IPS DF 6.9 (cell line): ENCODE measurements at regions not wholly inside any gene's neighbourhood (a gene's known extent, or its start where the extent isn't known, plus 50 kb on each side); places are given as distances from the start of the nearest gene placed in this dataset.

Experiments used
- DNase-seq: peaks from one replicate; pipeline ENCODE4 v3.0.0-alpha.2; 2013; ENCODE audit warnings: low read depth, low spot score
- H3K27ac ChIP-seq: one replicate; pipeline ENCODE4 v1.5.1; 2013; ENCODE audit warnings: low read length, control low read depth
- H3K27me3 ChIP-seq: 2 replicates; pipeline ENCODE4 v1.6.1; 2013; ENCODE audit warnings: mild to moderate bottlenecking, low read length; ENCODE audit not compliant: control insufficient read depth, insufficient read depth
- H3K36me3 ChIP-seq: 2 replicates; pipeline ENCODE4 v1.6.1; 2013; ENCODE audit warnings: low read length; ENCODE audit not compliant: control insufficient read depth, insufficient read depth
- H3K4me1 ChIP-seq: 2 replicates; pipeline ENCODE4 v1.6.1; 2013; ENCODE audit warnings: low read length; ENCODE audit not compliant: control insufficient read depth, insufficient read depth
- H3K4me3 ChIP-seq: 2 replicates; pipeline ENCODE4 v1.5.1; 2013; ENCODE audit warnings: mild to moderate bottlenecking, low read length
- H3K9me3 ChIP-seq: 2 replicates; pipeline ENCODE4 v1.6.1; 2013; ENCODE audit warnings: low read length, inconsistent platforms; ENCODE audit not compliant: control insufficient read depth, insufficient read depth
- WGBS: extraction: QIAGEN DNeasy Blood & Tissue Kit; methylation state at CpG from one replicate; pipeline ENCODE4 v1.1.7; 2013; ENCODE audit warnings: mixed read lengths, missing lambda C conversion rate; ENCODE audit not compliant: insufficient read length, insufficient coverage; 5-methylcytosine and 5-hydroxymethylcytosine counted together

DNA sequence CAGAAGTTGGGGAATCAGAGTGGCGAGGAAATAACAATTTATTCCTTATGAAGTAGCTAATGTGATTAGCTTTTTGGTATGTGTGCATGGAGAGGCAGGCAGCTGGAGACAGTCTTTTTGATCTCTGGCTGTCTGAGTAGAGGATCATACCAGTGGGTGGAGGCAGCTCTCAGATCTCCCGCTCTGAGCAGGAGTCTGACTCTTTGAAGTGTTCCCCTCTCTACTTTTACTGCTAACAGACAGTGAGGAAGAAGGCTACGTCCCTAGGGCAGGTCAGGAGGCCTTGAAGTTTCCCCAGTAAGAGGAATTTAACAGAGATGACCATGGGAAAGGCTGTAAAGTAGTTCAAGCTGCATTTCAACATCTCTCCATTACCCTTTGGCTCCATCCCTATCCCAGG lies 111.9 kb upstream of the REG3A start:
- Histone ChIP-seq H3K36me3 (no peaks in the 10 kb centered on the region), H3K27ac (no peak overlapping the region), H3K4me3 (no peak overlapping the region), H3K27me3 (no peaks in the 10 kb centered on the region), H3K4me1 (peaks cover 2% of the 10 kb centered on the region; the same call in 1 of the 2 replicates), H3K9me3 (no peaks in the 10 kb centered on the region)
- no CpG with 5 or more reads among the region's 3 CpGs for WGBS
- DNase-seq = no peak

DNA sequence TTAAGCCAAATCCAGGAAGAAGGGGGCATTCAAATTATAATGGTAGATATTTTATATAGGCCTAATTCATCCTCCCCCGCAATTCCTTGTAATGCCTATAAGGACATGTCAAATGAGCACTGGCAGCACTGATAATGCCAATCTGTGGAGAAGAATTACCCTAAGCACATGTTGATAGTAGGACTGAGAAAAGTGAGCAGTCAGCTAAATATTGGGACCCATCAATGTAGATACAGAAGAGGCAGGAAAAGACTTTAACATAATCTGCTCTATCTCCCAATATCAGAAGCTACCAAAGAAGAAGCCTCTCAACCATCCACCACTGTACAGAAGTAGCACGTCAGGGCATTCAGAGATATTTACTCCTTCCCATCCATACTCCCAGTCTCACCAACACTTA lies 101.3 kb upstream of the REG3A start:
- no peak for DNase-seq
- no CpG with 5 or more reads among the region's 2 CpGs for WGBS
- no peaks in the 10 kb centered on the region for H3K27me3 ChIP-seq
- no peaks in the 10 kb centered on the region for H3K9me3 ChIP-seq
- H3K4me3 ChIP-seq = no peak overlapping the region
- no peaks in the 10 kb centered on the region for H3K4me1 ChIP-seq
- no peak overlapping the region for H3K27ac ChIP-seq
- no peaks in the 10 kb centered on the region for H3K36me3 ChIP-seq

DNA sequence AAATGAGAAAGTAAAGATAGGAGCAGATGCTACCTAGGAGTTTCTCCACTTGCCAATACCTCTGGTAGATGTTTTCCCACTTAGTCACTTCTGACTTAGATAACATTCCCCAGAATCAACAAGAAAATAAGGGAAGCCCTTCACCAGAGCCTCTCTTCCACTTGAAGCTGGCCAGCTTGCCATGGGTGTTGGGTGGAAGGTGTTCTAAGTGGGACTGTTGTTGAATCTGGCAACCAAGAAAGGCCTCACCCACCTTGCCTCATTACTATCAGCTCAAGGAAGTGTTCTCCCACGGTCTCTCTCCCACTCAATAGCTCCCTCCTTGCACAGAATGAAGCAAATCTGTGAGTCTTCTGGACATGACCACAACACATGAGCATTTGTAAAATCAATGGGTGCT lies 100.4 kb upstream of the REG3A start:
- Histone ChIP-seq H3K9me3 (no peaks in the 10 kb centered on the region), H3K27ac (no peak overlapping the region), H3K4me1 (no peaks in the 10 kb centered on the region), H3K36me3 (no peaks in the 10 kb centered on the region), H3K27me3 (no peaks in the 10 kb centered on the region), H3K4me3 (no peak overlapping the region)
- no peak for DNase-seq
- no CpG with 5 or more reads among the region's 1 CpG for WGBS

DNA sequence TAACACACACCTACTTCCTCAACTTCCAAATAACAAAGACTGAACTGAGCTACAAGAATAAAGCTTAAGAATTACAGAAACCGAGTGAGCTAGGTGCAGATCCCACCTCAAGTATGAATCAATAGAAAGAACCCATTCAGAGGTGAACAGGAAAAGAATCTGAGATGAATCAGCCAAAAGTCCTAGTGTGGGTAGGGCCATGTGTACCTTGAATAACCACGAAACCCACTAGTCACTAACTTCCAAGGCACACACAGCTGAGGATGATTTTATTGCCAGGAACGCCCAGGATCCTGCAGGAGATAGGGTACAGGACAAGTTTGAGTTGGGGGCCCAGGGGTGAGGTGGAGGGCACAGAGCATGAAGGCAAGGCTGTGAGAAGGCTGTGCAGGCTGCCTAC lies 99.7 kb upstream of the REG3A start:
- DNase-seq = no peak
- no CpG with 5 or more reads among the region's 3 CpGs for WGBS
- no peak overlapping the region for H3K4me3 ChIP-seq
- no peak overlapping the region for H3K27ac ChIP-seq
- H3K9me3 ChIP-seq = no peaks in the 10 kb centered on the region
- no peaks in the 10 kb centered on the region for H3K36me3 ChIP-seq
- H3K4me1 ChIP-seq = no peaks in the 10 kb centered on the region
- H3K27me3 ChIP-seq = no peaks in the 10 kb centered on the region

DNA sequence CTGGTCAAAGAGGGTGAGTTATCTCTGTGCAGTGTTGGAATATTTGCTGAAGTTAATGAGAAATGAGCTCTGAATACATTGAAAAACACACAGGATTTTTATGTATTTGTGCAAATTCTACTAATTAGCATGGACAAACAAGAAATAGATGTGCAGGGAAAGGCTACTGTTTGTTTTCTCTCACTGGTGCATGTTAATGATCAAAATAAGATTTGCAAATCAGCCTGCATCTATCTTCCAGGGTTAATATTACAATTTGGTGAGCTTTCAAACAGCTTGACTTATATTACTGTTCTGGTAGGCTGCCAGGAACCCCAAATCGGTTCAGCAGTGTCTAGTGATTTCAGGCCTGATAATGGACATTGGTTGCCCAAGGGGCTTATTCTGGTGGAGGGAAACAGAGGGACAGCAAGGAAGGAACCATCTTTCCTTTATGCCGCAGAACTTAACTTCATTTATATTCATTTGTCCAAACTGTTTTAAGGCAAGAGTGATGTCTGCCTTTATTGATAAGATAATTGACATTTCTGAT lies 93.8 kb upstream of the REG3A start:
- no peak overlapping the region for H3K27ac ChIP-seq
- no peak for DNase-seq
- no peaks in the 10 kb centered on the region for H3K9me3 ChIP-seq
- H3K4me1 ChIP-seq = no peaks in the 10 kb centered on the region
- H3K4me3 ChIP-seq = no peak overlapping the region
- H3K27me3 ChIP-seq = no peaks in the 10 kb centered on the region
- WGBS = no CpG with 5 or more reads among the region's 2 CpGs
- H3K36me3 ChIP-seq = no peaks in the 10 kb centered on the region

DNA sequence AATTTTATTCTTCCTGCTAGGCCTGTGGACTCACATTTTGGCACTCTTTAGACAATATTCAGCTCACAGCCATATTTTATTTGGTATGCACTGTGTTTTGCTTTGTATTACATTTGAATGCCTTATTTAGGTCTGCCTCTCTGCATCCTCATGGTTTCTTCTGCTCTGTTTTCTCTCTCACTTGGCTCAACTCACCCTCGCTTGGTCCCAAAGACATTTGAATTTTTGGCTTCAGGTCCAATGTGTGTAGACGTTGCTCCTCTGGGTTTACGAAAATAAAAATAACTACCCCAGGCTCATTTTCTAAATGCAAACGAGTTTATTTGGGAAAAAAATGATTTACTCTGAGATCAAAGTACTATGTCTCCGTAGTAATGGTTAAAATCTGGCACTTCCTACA lies 91.1 kb upstream of the REG3A start:
- WGBS = no CpG with 5 or more reads among the region's 5 CpGs
- Histone ChIP-seq H3K36me3 (no peaks in the 10 kb centered on the region), H3K9me3 (no peaks in the 10 kb centered on the region), H3K27me3 (no peaks in the 10 kb centered on the region), H3K4me1 (no peaks in the 10 kb centered on the region), H3K27ac (no peak overlapping the region), H3K4me3 (no peak overlapping the region)
- DNase-seq = no peak

DNA sequence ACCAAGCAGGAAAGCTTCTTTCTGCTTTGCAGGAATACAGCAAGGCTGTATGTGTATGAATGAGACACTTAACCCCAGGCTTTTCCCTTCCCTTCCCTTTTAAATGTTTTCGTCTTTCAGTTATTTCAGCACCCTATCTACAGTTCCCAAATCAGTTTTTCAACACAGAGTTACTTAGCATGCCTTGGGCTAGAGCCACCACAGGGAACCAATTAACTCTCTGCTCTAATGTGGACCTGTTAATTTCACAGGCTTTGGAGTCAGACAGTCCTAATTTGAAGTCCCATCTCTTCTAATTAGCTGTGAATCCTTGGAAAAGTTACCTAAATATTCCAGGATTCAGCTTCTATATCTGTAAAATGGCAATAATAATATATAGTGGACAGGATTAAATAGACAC lies 89.2 kb upstream of the REG3A start:
- H3K9me3 ChIP-seq = no peaks in the 10 kb centered on the region
- DNase-seq = no peak
- no peaks in the 10 kb centered on the region for H3K4me1 ChIP-seq
- H3K4me3 ChIP-seq = no peak overlapping the region
- WGBS = no CpG with 5 or more reads among the region's 1 CpG
- H3K27ac ChIP-seq = no peak overlapping the region
- H3K27me3 ChIP-seq = no peaks in the 10 kb centered on the region
- H3K36me3 ChIP-seq = no peaks in the 10 kb centered on the region

DNA sequence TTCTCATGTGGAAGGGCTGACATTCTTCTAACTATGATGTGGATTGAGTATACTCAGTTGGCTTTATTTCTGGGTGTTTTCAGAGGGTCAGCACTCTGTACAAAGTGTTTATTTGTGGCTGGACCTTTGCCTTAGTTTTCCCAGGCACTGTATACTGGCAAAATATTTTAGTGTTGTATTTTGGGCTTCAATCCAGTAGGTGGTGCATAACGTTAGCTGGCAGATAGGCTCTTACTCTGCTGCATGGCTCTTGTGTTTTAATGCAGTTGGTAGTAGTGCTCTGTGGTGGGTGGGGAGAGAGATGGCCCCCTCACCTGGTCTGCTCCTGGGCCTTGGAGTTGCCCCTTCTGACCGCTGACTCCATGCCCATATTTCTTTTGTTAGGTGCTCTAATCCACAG lies 75.6 kb upstream of the REG3A start:
- Histone ChIP-seq H3K4me3 (no peak overlapping the region), H3K27me3 (no peaks in the 10 kb centered on the region), H3K9me3 (no peaks in the 10 kb centered on the region), H3K4me1 (no peaks in the 10 kb centered on the region), H3K27ac (no peak overlapping the region), H3K36me3 (no peaks in the 10 kb centered on the region)
- DNase-seq = no peak
- no CpG with 5 or more reads among the region's 2 CpGs for WGBS

DNA sequence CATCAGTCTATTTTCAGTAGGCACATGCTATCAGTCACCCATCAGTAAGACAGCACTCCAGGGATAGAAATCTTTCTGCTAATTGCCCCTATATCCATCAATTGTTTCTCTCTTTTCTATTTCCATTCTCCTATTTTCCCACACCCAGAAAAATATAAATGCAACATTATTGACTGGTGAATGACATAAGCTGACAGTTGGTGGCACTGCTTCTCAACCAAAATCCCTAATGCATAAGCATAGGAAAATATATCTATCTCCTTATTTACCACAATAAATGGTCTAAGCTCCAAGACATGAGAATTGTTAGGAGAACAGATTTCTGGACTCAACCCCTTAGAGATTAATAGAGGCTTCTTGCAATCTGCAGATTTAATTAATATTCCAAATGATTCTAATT lies 64.0 kb upstream of the REG3A start:
- Histone ChIP-seq H3K9me3 (no peaks in the 10 kb centered on the region), H3K27ac (no peak overlapping the region), H3K36me3 (no peaks in the 10 kb centered on the region), H3K27me3 (no peaks in the 10 kb centered on the region), H3K4me3 (no peak overlapping the region), H3K4me1 (no peaks in the 10 kb centered on the region)
- DNase-seq = no peak

DNA sequence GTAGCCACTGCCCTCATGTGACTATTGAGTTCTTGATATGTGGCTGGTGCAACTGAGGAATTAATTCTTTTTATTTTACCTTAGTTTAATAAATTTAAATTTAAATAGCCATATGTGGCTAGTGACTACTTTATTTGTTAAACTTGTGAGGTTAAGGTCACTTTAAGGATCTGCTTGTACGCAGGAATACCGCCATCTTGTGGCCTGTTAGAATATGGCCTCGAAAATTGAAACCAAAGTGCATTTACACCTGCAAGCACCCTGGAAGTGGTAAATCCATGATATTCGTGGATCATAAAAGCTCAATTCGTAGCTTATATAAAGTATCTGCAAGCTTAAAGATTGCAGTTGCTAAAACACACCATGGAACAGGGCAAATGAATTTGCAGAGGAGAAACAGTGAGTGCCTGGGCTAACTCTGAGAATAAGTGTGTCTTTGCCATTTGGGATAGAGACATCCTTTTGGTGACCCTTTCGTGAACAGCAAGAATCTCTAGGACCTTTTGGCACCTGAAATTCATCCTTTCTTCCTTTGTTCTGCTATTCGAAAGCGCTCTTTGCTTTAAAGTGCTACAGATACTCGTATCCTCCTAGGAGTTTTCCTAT lies 59.9 kb upstream of the REG3A start:
- peak; percentile 37 for DNase-seq
- Histone ChIP-seq H3K27ac (no peak overlapping the region), H3K36me3 (no peaks in the 10 kb centered on the region), H3K9me3 (no peaks in the 10 kb centered on the region), H3K4me3 (no peak overlapping the region), H3K4me1 (no peaks in the 10 kb centered on the region), H3K27me3 (no peaks in the 10 kb centered on the region)
- WGBS = no CpG with 5 or more reads among the region's 9 CpGs

DNA sequence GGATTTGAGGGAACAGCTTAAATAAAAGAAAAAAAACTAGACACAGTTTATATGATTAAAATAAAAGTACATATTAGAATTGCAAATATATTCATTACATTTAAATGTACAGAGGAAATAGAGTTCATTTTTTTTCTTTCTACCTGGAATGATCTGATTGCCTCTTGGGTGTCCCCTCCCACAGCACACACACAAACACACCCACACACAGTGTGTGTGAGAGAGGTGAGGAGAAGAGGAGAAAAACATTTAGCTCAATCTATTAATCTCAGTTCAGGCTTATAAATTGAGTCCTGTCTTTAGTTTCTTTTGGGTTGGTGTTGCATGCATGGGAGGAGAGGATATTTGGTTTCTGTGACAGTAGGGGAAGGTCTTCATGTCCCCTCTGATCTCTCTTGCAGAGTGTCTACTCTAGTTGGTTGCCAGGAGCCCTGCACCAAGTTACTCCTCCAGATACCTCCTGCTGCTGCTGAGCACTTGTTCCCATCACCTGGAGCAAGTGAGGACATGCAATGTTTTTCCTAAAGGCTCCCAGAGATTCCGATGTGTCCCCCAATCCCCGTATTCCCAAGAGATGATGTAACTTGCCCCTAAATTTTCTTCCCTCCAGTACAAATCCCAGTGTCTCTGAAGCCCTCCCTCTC lies 50.8 kb upstream of the REG3A start:
- WGBS = no CpG with 5 or more reads among the region's 2 CpGs
- H3K4me3 ChIP-seq = no peak overlapping the region
- H3K4me1 ChIP-seq = no peaks in the 10 kb centered on the region; the same call in 1 of the 2 replicates
- DNase-seq = no peak
- no peaks in the 10 kb centered on the region for H3K36me3 ChIP-seq
- no peaks in the 10 kb centered on the region for H3K27me3 ChIP-seq
- no peak overlapping the region for H3K27ac ChIP-seq
- no peaks in the 10 kb centered on the region for H3K9me3 ChIP-seq
